HEK293 (cell line): ENCODE measurements at regions not wholly inside any gene's neighbourhood (a gene's known extent, or its start where the extent isn't known, plus 50 kb on each side); places are given as distances from the start of the nearest gene placed in this dataset.

Experiments used
- CTCF ChIA-PET: fragments of 350-600 bp; formaldehyde crosslinking; extraction: SDS; loops from one replicate; lab custom pipeline; 2021; ENCODE audit warnings: antibody characterized with exemption; lab: Yijun Ruan, JAX
- POLR2A ChIA-PET: fragments of 300-600 bp; formaldehyde crosslinking; extraction: SDS; loops from one replicate; lab custom pipeline; 2020; ENCODE audit warnings: antibody characterized with exemption, inconsistent platforms; lab: Yijun Ruan, JAX
- H3K27ac ChIP-seq: fragments of 200-500 bp; sonication (Bioruptor generic); 2 replicates; pipeline ENCODE4 v1.5.1; 2014; ENCODE audit warnings: low read depth, low read length, control low read depth, inconsistent platforms; ENCODE audit errors: extremely low read depth
- H3K36me3 ChIP-seq, 2 experiments: fragments of 200-500 bp in 1 of 2; sonication (Bioruptor generic) in 1 of 2; 1 replicate in 1 of 2; 2 replicates in 1 of 2; pipeline ENCODE4 v1.5.1; 2014 to 2017; ENCODE audit warnings: inconsistent platforms in 2 of 2, low read length in 2 of 2; ENCODE audit not compliant: control insufficient read depth in 2 of 2, insufficient read depth in 1 of 2
- H3K4me1 ChIP-seq: fragments of 200-500 bp; sonication (Bioruptor generic); 2 replicates; pipeline ENCODE4 v1.5.1; 2014; ENCODE audit warnings: mild to moderate bottlenecking, low read length, inconsistent platforms; ENCODE audit not compliant: control insufficient read depth, insufficient read depth
- H3K4me3 ChIP-seq: 2 replicates; pipeline ENCODE4 v1.5.1; 2011; ENCODE audit warnings: low read depth, mild to moderate bottlenecking, control low read depth, low read length, moderate library complexity
- H3K9me3 ChIP-seq: fragments of 200-500 bp; sonication (Bioruptor generic); 2 replicates; pipeline ENCODE4 v1.5.1; 2014; ENCODE audit warnings: low read depth, low read length, inconsistent platforms; ENCODE audit not compliant: control insufficient read depth, insufficient read depth
- KLF1 ChIP-seq: fragments of 450-650 bp; formaldehyde crosslinking; IDR thresholded peaks from 2 replicates; pipeline ENCODE4 v1.5.1; 2016; ENCODE audit warnings: missing biosample characterization, missing genetic modification characterization
- PRDM1 ChIP-seq: fragments of 450-650 bp; formaldehyde crosslinking; IDR thresholded peaks from 2 replicates; pipeline ENCODE4; 2016; ENCODE audit warnings: missing biosample characterization, missing genetic modification characterization
- ZNF140 ChIP-seq: fragments of 450-650 bp; formaldehyde crosslinking; IDR thresholded peaks from 2 replicates; pipeline ENCODE4 v1.5.1; 2016; ENCODE audit warnings: missing biosample characterization, missing genetic modification characterization
- ZNF146 ChIP-seq: fragments of 450-650 bp; formaldehyde crosslinking; IDR thresholded peaks from 2 replicates; pipeline ENCODE4 v1.5.1; 2016; ENCODE audit warnings: missing biosample characterization, missing genetic modification characterization
- ZNF174 ChIP-seq: fragments of 450-650 bp; formaldehyde crosslinking; IDR thresholded peaks from 2 replicates; pipeline ENCODE4 v1.5.0; 2017; ENCODE audit warnings: missing biosample characterization, mild to moderate bottlenecking, missing genetic modification characterization
- ZNF239 ChIP-seq: fragments of 450-650 bp; formaldehyde crosslinking; IDR thresholded peaks from 2 replicates; pipeline ENCODE4 v1.5.1; 2016; ENCODE audit warnings: missing biosample characterization, missing genetic modification characterization
- ZNF311 ChIP-seq: fragments of 450-650 bp; formaldehyde crosslinking; IDR thresholded peaks from 2 replicates; pipeline ENCODE4 v1.5.1; 2017; ENCODE audit warnings: missing biosample characterization, missing genetic modification characterization, borderline replicate concordance
- ZNF423 ChIP-seq: fragments of 450-650 bp; formaldehyde crosslinking; IDR thresholded peaks from 2 replicates; pipeline ENCODE4 v1.5.1; 2016; ENCODE audit warnings: missing biosample characterization, missing genetic modification characterization
- ZNF571 ChIP-seq: fragments of 450-650 bp; formaldehyde crosslinking; IDR thresholded peaks from 2 replicates; pipeline ENCODE4 v1.5.0; 2017; ENCODE audit warnings: missing biosample characterization, missing genetic modification characterization
- ZNF600 ChIP-seq: fragments of 450-650 bp; formaldehyde crosslinking; IDR thresholded peaks from 2 replicates; pipeline ENCODE4 v1.5.1; 2016; ENCODE audit warnings: missing biosample characterization, missing genetic modification characterization
- ZNF629 ChIP-seq: fragments of 450-650 bp; formaldehyde crosslinking; IDR thresholded peaks from 2 replicates; pipeline ENCODE4 v1.5.1; 2017; ENCODE audit warnings: missing biosample characterization, missing genetic modification characterization
- ZNF658 ChIP-seq: fragments of 450-650 bp; formaldehyde crosslinking; IDR thresholded peaks from 2 replicates; pipeline ENCODE4; 2016; ENCODE audit warnings: missing biosample characterization, missing genetic modification characterization
- ZNF670 ChIP-seq: fragments of 450-650 bp; formaldehyde crosslinking; IDR thresholded peaks from 2 replicates; pipeline ENCODE4 v1.5.1; 2016; ENCODE audit warnings: missing biosample characterization, missing genetic modification characterization, low read depth
- ZNF677 ChIP-seq: fragments of 450-650 bp; IDR thresholded peaks from 2 replicates; pipeline ENCODE4 v1.5.0; 2018; ENCODE audit warnings: missing biosample characterization, mild to moderate bottlenecking, missing genetic modification characterization, moderate library complexity
- ZNF776 ChIP-seq: fragments of 450-650 bp; formaldehyde crosslinking; IDR thresholded peaks from 2 replicates; pipeline ENCODE4 v1.5.0; 2017; ENCODE audit warnings: missing biosample characterization, missing genetic modification characterization, borderline replicate concordance
- ZNF792 ChIP-seq: fragments of 450-650 bp; formaldehyde crosslinking; IDR thresholded peaks from 2 replicates; pipeline ENCODE4 v1.5.1; 2016; ENCODE audit warnings: missing biosample characterization, missing genetic modification characterization
- ZNF837 ChIP-seq: fragments of 450-650 bp; formaldehyde crosslinking; IDR thresholded peaks from 2 replicates; pipeline ENCODE4 v1.5.1; 2016; ENCODE audit warnings: missing biosample characterization, missing genetic modification characterization
- TF ChIP-seq, protein P1 (sequence below): fragments of 450-650 bp; formaldehyde crosslinking; IDR thresholded peaks from 2 replicates; pipeline ENCODE4 v1.5.1; 2016; ENCODE audit warnings: missing biosample characterization, missing genetic modification characterization
- TF ChIP-seq, protein P2 (sequence below): fragments of 450-650 bp; formaldehyde crosslinking; IDR thresholded peaks from 2 replicates; pipeline ENCODE4 v1.5.1; 2017; ENCODE audit warnings: missing biosample characterization, missing genetic modification characterization
- TF ChIP-seq, protein P3 (sequence below): fragments of 450-650 bp; formaldehyde crosslinking; IDR thresholded peaks from 2 replicates; pipeline ENCODE4 v1.5.1; 2016; ENCODE audit warnings: missing biosample characterization, missing genetic modification characterization
- TF ChIP-seq, protein P4 (sequence below): sonication (generic); formaldehyde crosslinking; IDR thresholded peaks from 2 replicates; pipeline ENCODE4 v1.8.1; 2022; ENCODE audit warnings: mild to moderate bottlenecking, moderate library complexity, missing genetic modification reagents
- TF ChIP-seq, protein P5 (sequence below): fragments of 450-650 bp; formaldehyde crosslinking; IDR thresholded peaks from 2 replicates; pipeline ENCODE4 v1.5.1; 2016; ENCODE audit warnings: missing biosample characterization, missing genetic modification characterization
- TF ChIP-seq, protein P6 (sequence below): fragments of 450-650 bp; formaldehyde crosslinking; IDR thresholded peaks from 2 replicates; pipeline ENCODE4 v1.5.1; 2016; ENCODE audit warnings: missing biosample characterization, missing genetic modification characterization

DNA sequence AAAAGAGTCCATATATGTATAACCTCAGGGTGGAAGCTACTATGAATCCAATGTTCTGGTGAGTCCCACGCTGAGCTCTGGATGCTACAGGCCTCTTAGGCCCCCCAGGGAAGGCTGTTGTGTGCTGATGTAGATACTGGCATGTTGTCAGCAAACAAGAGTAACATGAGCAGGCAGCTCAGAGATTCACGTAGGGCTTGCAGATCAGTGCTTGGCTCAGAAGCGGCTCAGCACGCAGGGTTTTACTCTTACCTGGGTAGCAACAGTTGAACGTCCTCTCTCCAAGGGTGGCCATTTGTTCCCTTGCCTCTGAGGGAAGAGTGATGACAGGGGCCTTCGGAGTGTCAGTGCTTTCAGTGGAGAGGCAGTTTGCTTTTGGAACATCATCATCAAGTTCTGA is 93.4 kb downstream of the ZFP64 start:
- Histone ChIP-seq H3K27ac (no peak overlapping the region), H3K4me3 (no peak overlapping the region), H3K4me1 (no peaks in the 10 kb centered on the region), H3K9me3 (no peaks in the 10 kb centered on the region)
- CTCF ChIA-PET, result interaction anchor here (0.6 kb wide), 1 partner anchor 24 kb away, joined by 3 read pairs; no protein-coding TSS in a partner anchor
- TF ChIP-seq ZNF311 (tag by site-specific recombination), result no peak
- no peak for TF ChIP-seq ZNF670 (tag by site-specific recombination)
- TF ChIP-seq, protein P1, sequence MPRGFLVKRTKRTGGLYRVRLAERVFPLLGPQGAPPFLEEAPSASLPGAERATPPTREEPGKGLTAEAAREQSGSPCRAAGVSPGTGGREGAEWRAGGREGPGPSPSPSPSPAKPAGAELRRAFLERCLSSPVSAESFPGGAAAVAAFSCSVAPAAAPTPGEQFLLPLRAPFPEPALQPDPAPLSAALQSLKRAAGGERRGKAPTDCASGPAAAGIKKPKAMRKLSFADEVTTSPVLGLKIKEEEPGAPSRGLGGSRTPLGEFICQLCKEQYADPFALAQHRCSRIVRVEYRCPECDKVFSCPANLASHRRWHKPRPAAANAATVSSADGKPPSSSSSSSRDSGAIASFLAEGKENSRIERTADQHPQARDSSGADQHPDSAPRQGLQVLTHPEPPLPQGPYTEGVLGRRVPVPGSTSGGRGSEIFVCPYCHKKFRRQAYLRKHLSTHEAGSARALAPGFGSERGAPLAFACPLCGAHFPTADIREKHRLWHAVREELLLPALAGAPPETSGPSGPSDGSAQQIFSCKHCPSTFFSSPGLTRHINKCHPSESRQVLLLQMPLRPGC (tag by site-specific recombination), result no peak
- no peak for TF ChIP-seq ZNF239
- TF ChIP-seq, protein P2, sequence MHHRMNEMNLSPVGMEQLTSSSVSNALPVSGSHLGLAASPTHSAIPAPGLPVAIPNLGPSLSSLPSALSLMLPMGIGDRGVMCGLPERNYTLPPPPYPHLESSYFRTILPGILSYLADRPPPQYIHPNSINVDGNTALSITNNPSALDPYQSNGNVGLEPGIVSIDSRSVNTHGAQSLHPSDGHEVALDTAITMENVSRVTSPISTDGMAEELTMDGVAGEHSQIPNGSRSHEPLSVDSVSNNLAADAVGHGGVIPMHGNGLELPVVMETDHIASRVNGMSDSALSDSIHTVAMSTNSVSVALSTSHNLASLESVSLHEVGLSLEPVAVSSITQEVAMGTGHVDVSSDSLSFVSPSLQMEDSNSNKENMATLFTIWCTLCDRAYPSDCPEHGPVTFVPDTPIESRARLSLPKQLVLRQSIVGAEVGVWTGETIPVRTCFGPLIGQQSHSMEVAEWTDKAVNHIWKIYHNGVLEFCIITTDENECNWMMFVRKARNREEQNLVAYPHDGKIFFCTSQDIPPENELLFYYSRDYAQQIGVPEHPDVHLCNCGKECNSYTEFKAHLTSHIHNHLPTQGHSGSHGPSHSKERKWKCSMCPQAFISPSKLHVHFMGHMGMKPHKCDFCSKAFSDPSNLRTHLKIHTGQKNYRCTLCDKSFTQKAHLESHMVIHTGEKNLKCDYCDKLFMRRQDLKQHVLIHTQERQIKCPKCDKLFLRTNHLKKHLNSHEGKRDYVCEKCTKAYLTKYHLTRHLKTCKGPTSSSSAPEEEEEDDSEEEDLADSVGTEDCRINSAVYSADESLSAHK (tag by site-specific recombination), result no peak
- no peak for TF ChIP-seq PRDM1 (tag by site-specific recombination)
- no peak for TF ChIP-seq ZNF629 (tag by site-specific recombination)
- TF ChIP-seq, protein P3, sequence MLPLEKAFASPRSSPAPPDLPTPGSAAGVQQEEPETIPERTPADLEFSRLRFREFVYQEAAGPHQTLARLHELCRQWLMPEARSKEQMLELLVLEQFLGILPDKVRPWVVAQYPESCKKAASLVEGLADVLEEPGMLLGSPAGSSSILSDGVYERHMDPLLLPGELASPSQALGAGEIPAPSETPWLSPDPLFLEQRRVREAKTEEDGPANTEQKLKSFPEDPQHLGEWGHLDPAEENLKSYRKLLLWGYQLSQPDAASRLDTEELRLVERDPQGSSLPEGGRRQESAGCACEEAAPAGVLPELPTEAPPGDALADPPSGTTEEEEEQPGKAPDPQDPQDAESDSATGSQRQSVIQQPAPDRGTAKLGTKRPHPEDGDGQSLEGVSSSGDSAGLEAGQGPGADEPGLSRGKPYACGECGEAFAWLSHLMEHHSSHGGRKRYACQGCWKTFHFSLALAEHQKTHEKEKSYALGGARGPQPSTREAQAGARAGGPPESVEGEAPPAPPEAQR (tag by site-specific recombination), result no peak
- no peak for TF ChIP-seq KLF1 (tag by site-specific recombination)
- TF ChIP-seq, all 188 proteins: peak for 0
- H3K36me3 ChIP-seq, result peaks cover 17 to 53% of the 10 kb centered on the region in 2 experiments
- POLR2A ChIA-PET, result no interaction called here

DNA sequence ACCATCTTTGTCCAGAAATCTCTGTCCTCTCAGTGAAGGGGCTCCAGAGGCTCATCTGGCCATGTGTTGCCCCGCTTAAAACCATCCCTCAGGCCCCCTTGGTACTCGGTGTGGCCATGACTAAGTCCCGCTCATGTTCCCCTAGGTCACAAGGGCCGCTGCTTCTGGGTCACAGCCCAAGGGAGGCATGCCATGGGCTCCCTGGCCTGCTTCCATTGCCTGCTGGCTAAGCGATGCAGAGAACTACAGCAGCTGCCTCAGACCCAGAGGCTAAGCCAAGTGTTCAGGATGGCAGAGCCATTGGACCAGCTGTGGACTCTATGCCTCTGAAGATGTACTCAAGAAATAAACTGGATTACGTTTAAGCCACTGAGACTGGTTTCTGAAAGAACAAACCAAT is 95.5 kb downstream of the ZFP64 start:
- Histone ChIP-seq H3K36me3 (peaks cover 17 to 64% of the 10 kb centered on the region in 2 experiments), H3K4me3 (no peak overlapping the region), H3K4me1 (no peaks in the 10 kb centered on the region), H3K9me3 (no peaks in the 10 kb centered on the region), H3K27ac (no peak overlapping the region)
- CTCF ChIA-PET, result interaction anchor here (0.7 kb wide), 1 partner anchor 54 kb away, joined by 3 read pairs; no protein-coding TSS in a partner anchor
- TF ChIP-seq ZNF571 (tag by site-specific recombination), result no peak
- TF ChIP-seq ZNF174 (tag by site-specific recombination), result no peak
- TF ChIP-seq ZNF600, result no peak
- no peak for TF ChIP-seq ZNF677 (tag by site-specific recombination)
- no peak for TF ChIP-seq ZNF837 (tag by site-specific recombination)
- TF ChIP-seq, protein P4, sequence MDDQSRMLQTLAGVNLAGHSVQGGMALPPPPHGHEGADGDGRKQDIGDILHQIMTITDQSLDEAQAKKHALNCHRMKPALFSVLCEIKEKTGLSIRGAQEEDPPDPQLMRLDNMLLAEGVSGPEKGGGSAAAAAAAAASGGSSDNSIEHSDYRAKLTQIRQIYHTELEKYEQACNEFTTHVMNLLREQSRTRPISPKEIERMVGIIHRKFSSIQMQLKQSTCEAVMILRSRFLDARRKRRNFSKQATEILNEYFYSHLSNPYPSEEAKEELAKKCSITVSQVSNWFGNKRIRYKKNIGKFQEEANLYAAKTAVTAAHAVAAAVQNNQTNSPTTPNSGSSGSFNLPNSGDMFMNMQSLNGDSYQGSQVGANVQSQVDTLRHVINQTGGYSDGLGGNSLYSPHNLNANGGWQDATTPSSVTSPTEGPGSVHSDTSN (CRISPR knock-in tag), result no peak
- no peak for TF ChIP-seq ZNF146
- TF ChIP-seq, protein P5, sequence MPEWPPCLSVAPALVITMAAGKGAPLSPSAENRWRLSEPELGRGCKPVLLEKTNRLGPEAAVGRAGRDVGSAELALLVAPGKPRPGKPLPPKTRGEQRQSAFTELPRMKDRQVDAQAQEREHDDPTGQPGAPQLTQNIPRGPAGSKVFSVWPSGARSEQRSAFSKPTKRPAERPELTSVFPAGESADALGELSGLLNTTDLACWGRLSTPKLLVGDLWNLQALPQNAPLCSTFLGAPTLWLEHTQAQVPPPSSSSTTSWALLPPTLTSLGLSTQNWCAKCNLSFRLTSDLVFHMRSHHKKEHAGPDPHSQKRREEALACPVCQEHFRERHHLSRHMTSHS (tag by site-specific recombination), result no peak
- TF ChIP-seq ZNF792 (tag by site-specific recombination), result no peak
- no peak for TF ChIP-seq ZNF670 (tag by site-specific recombination)
- no peak for TF ChIP-seq ZNF423
- TF ChIP-seq ZNF776, result no peak
- TF ChIP-seq ZNF658 (tag by site-specific recombination), result no peak
- TF ChIP-seq, protein P6, sequence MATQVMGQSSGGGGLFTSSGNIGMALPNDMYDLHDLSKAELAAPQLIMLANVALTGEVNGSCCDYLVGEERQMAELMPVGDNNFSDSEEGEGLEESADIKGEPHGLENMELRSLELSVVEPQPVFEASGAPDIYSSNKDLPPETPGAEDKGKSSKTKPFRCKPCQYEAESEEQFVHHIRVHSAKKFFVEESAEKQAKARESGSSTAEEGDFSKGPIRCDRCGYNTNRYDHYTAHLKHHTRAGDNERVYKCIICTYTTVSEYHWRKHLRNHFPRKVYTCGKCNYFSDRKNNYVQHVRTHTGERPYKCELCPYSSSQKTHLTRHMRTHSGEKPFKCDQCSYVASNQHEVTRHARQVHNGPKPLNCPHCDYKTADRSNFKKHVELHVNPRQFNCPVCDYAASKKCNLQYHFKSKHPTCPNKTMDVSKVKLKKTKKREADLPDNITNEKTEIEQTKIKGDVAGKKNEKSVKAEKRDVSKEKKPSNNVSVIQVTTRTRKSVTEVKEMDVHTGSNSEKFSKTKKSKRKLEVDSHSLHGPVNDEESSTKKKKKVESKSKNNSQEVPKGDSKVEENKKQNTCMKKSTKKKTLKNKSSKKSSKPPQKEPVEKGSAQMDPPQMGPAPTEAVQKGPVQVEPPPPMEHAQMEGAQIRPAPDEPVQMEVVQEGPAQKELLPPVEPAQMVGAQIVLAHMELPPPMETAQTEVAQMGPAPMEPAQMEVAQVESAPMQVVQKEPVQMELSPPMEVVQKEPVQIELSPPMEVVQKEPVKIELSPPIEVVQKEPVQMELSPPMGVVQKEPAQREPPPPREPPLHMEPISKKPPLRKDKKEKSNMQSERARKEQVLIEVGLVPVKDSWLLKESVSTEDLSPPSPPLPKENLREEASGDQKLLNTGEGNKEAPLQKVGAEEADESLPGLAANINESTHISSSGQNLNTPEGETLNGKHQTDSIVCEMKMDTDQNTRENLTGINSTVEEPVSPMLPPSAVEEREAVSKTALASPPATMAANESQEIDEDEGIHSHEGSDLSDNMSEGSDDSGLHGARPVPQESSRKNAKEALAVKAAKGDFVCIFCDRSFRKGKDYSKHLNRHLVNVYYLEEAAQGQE (tag by site-specific recombination), result no peak
- TF ChIP-seq ZNF140 (tag by site-specific recombination), result no peak
- POLR2A ChIA-PET, result no interaction called here
